Effector memory CD4-positive, alpha-beta T cell (primary cell): ENCODE measurements at regions not wholly inside any gene's neighbourhood (a gene's known extent, or its start where the extent isn't known, plus 50 kb on each side); places are given as distances from the start of the nearest gene placed in this dataset.
"Not testable (repeated sequence)": the region's sequence is repeated elsewhere in the genome, so short reads cannot be mapped to it uniquely, and the experiment has no call there.

Experiments
- DNase-seq, 3 donors: peaks; one replicate each; pipeline ENCODE4 v3.0.0-alpha.2; 2020
- H3K27ac ChIP-seq: 2 replicates; pipeline ENCODE4 v1.7.0; 2013; ENCODE audit warnings: mild to moderate bottlenecking, low read length, moderate library complexity; ENCODE audit not compliant: insufficient read depth, poor library complexity, severe bottlenecking
- H3K27me3 ChIP-seq: replicated peaks from 2 replicates; pipeline ENCODE4 v1.7.0; 2013; ENCODE audit warnings: mild to moderate bottlenecking, low read length; ENCODE audit not compliant: insufficient read depth, control insufficient read depth, poor library complexity, severe bottlenecking
- H3K36me3 ChIP-seq: 2 replicates; pipeline ENCODE4 v1.7.0; 2013; ENCODE audit warnings: mild to moderate bottlenecking, low read length, moderate library complexity; ENCODE audit not compliant: control insufficient read depth, insufficient read depth
- H3K4me1 ChIP-seq: 2 replicates; pipeline ENCODE4 v1.7.0; 2013; ENCODE audit warnings: low read length, mild to moderate bottlenecking; ENCODE audit not compliant: control insufficient read depth, insufficient read depth, poor library complexity, severe bottlenecking
- H3K4me3 ChIP-seq: 2 replicates; pipeline ENCODE4 v1.7.0; 2013; ENCODE audit warnings: low read length, low read depth, mild to moderate bottlenecking; ENCODE audit not compliant: insufficient read depth, poor library complexity, severe bottlenecking
- H3K9me3 ChIP-seq: 2 replicates; pipeline ENCODE4 v1.7.0; 2013; ENCODE audit warnings: mild to moderate bottlenecking, low read length, moderate library complexity; ENCODE audit not compliant: control insufficient read depth

DNA sequence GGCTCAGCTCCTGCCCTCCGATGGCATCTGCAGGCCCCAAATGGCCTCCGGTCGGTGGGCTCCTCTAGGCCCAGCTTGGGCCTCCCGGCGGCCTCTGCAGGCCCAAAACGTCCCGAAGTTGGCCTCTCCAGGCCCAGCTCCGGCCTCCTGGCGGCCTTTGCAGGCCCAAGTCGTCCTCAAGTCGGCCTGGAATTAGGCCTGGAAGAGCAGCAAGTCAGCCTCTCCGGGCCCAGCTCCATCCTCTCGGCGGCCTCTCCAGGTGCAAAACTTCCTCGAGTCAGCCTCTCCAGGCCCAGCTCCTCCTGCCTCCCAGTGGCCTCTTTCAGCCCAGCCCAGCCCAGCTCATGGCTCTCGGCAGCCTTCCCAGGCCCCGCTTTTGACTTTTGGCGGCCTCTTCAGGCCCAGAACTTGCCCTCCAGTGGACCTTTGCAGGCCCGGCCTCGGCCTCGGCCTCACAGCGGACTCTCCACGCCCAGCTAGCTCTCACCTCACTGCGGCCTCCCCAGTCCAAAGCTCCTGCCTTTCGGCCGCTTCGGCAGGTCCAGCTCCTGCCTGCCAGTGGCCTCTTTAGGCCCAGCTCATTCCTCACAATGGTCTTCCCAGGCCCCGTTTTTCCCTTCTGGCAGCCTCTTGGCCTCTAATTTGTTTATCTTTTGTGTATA is 357.3 kb downstream of the ZNF37A start:
- not testable (repeated sequence) for H3K9me3 ChIP-seq, DNase-seq

More for the DNA sequence above, 357.3 kb downstream of the ZNF37A start:
- H3K27me3 ChIP-seq, H3K4me1 ChIP-seq, H3K4me3 ChIP-seq, H3K36me3 ChIP-seq, H3K27ac ChIP-seq: not testable (repeated sequence)
